B cell (primary cell): ENCODE measurements at regions not wholly inside any gene's neighbourhood (a gene's known extent, or its start where the extent isn't known, plus 50 kb on each side); places are given as distances from the start of the nearest gene placed in this dataset.

Source experiments
- ATAC-seq: fragments of 200-7000 bp; cut with Tn5 transposase; one replicate; pipeline ENCODE4 v1.10.0; 2021; ENCODE audit warnings: low read depth, mild to moderate bottlenecking, moderate number of reproducible peaks, moderate library complexity
- CTCF ChIA-PET: fragments of 350-600 bp; sonication (Branson Sonifier 250); formaldehyde crosslinking; loops from one replicate; lab custom pipeline; 2021; ENCODE audit warnings: antibody characterized with exemption, inconsistent platforms; lab: Charles Lee
- POLR2A ChIA-PET: fragments of 350-600 bp; sonication (Branson Sonifier 250); formaldehyde crosslinking; loops from one replicate; lab custom pipeline; 2021; ENCODE audit warnings: antibody characterized with exemption; lab: Charles Lee
- DNase-seq: peaks from one replicate; pipeline ENCODE4 v3.0.0; 2013
- H2AFZ ChIP-seq: 2 replicates; pipeline ENCODE4 v1.6.1; 2012; ENCODE audit warnings: mild to moderate bottlenecking, low read depth, low read length; ENCODE audit not compliant: insufficient read depth, poor library complexity, severe bottlenecking
- H3K27ac ChIP-seq, 2 donors: 1 replicate in 1 of 2; 2 replicates in 1 of 2; pipeline ENCODE4 v1.5.1; 2012 to 2013; ENCODE audit warnings: low read length in 2 of 2, mild to moderate bottlenecking in 2 of 2, moderate library complexity in 1 of 2
- H3K27me3 ChIP-seq, 4 experiments: fragments of 200-600 bp in 1 of 4; sonication (generic) in 1 of 4; replicated peaks in 1 of 4; 1 replicate in 2 of 4; 2 replicates in 2 of 4; pipeline versions ENCODE4 v1.6.1 to v1.7.0; 2013 to 2016; ENCODE audit warnings: low read length in 3 of 4, mild to moderate bottlenecking in 2 of 4, mixed read lengths in 1 of 4, moderate library complexity in 1 of 4; ENCODE audit not compliant: insufficient read depth in 4 of 4, control insufficient read depth in 3 of 4; ENCODE audit errors: control extremely low read depth in 1 of 4
- H3K36me3 ChIP-seq, 2 experiments: replicated peaks in 1 of 2; 1 replicate in 1 of 2; 2 replicates in 1 of 2; pipeline versions ENCODE4 v1.6.1 to v1.7.1; 2013; ENCODE audit warnings: low read length in 1 of 2; ENCODE audit not compliant: insufficient read depth in 2 of 2, control insufficient read depth in 1 of 2; ENCODE audit errors: control extremely low read depth in 1 of 2, extremely low read depth in 1 of 2
- H3K4me1 ChIP-seq, 2 donors: fragments of 200-600 bp in 1 of 2; sonication (generic) in 1 of 2; 1 replicate in 1 of 2; 2 replicates in 1 of 2; pipeline versions ENCODE4 v1.5.1 to v1.6.1; 2013 to 2017; ENCODE audit warnings: low read length in 2 of 2; ENCODE audit not compliant: control insufficient read depth in 2 of 2, insufficient read depth in 2 of 2
- H3K4me2 ChIP-seq: replicated peaks from 2 replicates; pipeline ENCODE3; 2012; ENCODE audit warnings: mild to moderate bottlenecking, low read depth, low read length; ENCODE audit not compliant: poor library complexity, severe bottlenecking
- H3K4me3 ChIP-seq, 5 experiments: fragments of 200-600 bp in 1 of 5; sonication (generic) in 1 of 5; 1 replicate in 3 of 5; 2 replicates in 2 of 5; pipeline versions ENCODE4 v1.5.1 to v1.7.0; 2011 to 2016; ENCODE audit warnings: low read length in 4 of 5, mild to moderate bottlenecking in 4 of 5, low read depth in 2 of 5, control low read depth in 1 of 5, moderate library complexity in 1 of 5; ENCODE audit not compliant: insufficient read depth in 1 of 5; ENCODE audit errors: control extremely low read depth in 1 of 5, extremely low read depth in 1 of 5
- H3K79me2 ChIP-seq: fragments of 200-600 bp; sonication (generic); one replicate; pipeline ENCODE4 v1.6.0; 2016; ENCODE audit warnings: low read length; ENCODE audit not compliant: control insufficient read depth, insufficient read depth
- H3K9ac ChIP-seq: fragments of 200-600 bp; sonication (generic); 2 replicates; pipeline ENCODE4 v1.6.1; 2017; ENCODE audit warnings: mild to moderate bottlenecking, low read length, moderate library complexity
- H3K9me3 ChIP-seq, 3 donors: one replicate each; pipeline versions ENCODE4 v1.6.1 to v1.7.1; 2013; ENCODE audit warnings: low read length in 2 of 3; ENCODE audit not compliant: control insufficient read depth in 2 of 3, insufficient read depth in 1 of 3; ENCODE audit errors: control extremely low read depth in 1 of 3
- H4K20me1 ChIP-seq: 2 replicates; pipeline ENCODE4 v1.6.0; 2012; ENCODE audit warnings: mild to moderate bottlenecking, low read length; ENCODE audit not compliant: insufficient read depth, control insufficient read depth, poor library complexity, severe bottlenecking
- H3K27ac Mint-ChIP-seq: one replicate; pipeline ENCODE4 v1.8.0; 2021; ENCODE audit warnings: mixed read lengths
- H3K27me3 Mint-ChIP-seq: one replicate; pipeline ENCODE4 v1.8.0; 2021; ENCODE audit warnings: mixed read lengths
- H3K4me1 Mint-ChIP-seq: one replicate; pipeline ENCODE4 v1.8.0; 2021; ENCODE audit warnings: mixed read lengths
- H3K4me3 Mint-ChIP-seq: one replicate; pipeline ENCODE4 v1.8.0; 2021; ENCODE audit warnings: mixed read lengths
- H3K9me3 Mint-ChIP-seq: one replicate; pipeline ENCODE4 v1.8.0; 2022; ENCODE audit warnings: mixed read lengths; ENCODE audit not compliant: insufficient read depth
- CTCF ChIP-seq: fragments of 200-600 bp; IDR thresholded peaks from one replicate; pipeline ENCODE4 v1.8.0; 2022; ENCODE audit warnings: antibody characterized with exemption, mild to moderate bottlenecking
- EZH2 ChIP-seq: IDR thresholded peaks from 2 replicates; pipeline ENCODE4 v1.6.1; 2012; ENCODE audit warnings: borderline replicate concordance, low read depth, mild to moderate bottlenecking, moderate library complexity, low read length; ENCODE audit not compliant: insufficient read depth, poor library complexity, severe bottlenecking
- WGBS: methylation state at CpG from one replicate; pipeline ENCODE4 v1.1.5; 2013; ENCODE audit warnings: missing lambda C conversion rate; ENCODE audit not compliant: insufficient coverage; 5-methylcytosine and 5-hydroxymethylcytosine counted together
- intact Hi-C: fragments of 100-400 bp; cut with micrococcal nuclease; formaldehyde crosslinking; loops from one replicate; pipeline ENCODE4 v1.10.0; 2022

- Histone ChIP-seq H2AFZ (no peak overlapping the region), H3K27me3 (no peaks in the 10 kb centered on the region), H3K4me3 (no peak overlapping the region), H3K9ac (no peak overlapping the region), H3K4me2 (no peak overlapping the region), H3K36me3 (no peaks in the 10 kb centered on the region), H3K27ac (no peak overlapping the region), H3K79me2 (no peaks in the 10 kb centered on the region), H3K9me3 (no peaks in the 10 kb centered on the region), H3K4me1 (no peaks in the 10 kb centered on the region), H4K20me1 (no peaks in the 10 kb centered on the region)
- DNase-seq (no peak), ATAC-seq (no peak)
- Mint-ChIP-seq H3K4me3 (no peak overlapping the region), H3K27me3 (peaks cover 4% of the 10 kb centered on the region), H3K27ac (no peak overlapping the region), H3K4me1 (no peaks in the 10 kb centered on the region), H3K9me3 (no peaks in the 10 kb centered on the region)
- POLR2A ChIA-PET: no interaction called here
- CTCF ChIA-PET: no interaction called here
- TF ChIP-seq CTCF (no peak), EZH2 (no peak)
- intact Hi-C loops: no loop called here
- no CpG with 5 or more reads among the region's 4 CpGs for WGBS
Observed at GRCh38 chr9:79507801-79508200, 64.0 kb upstream of the TLE4 start.

- no peaks in the 10 kb centered on the region for H3K27me3 ChIP-seq
- no peak overlapping the region for H3K4me3 Mint-ChIP-seq
- WGBS: no CpG with 5 or more reads among the region's 4 CpGs
Observed at GRCh38 chr9:79512251-79512650, 59.5 kb upstream of the TLE4 start.

More at GRCh38 chr9:79512251-79512650, 59.5 kb upstream of the TLE4 start:
- Histone ChIP-seq H3K79me2 (no peaks in the 10 kb centered on the region), H3K4me1 (no peaks in the 10 kb centered on the region), H3K9ac (no peak overlapping the region), H4K20me1 (no peaks in the 10 kb centered on the region), H2AFZ (no peak overlapping the region), H3K27ac (no peak overlapping the region), H3K4me2 (no peak overlapping the region), H3K36me3 (no peaks in the 10 kb centered on the region), H3K4me3 (no peak overlapping the region), H3K9me3 (no peaks in the 10 kb centered on the region)
- H3K27ac Mint-ChIP-seq: no peak overlapping the region
- POLR2A ChIA-PET: no interaction called here
- CTCF ChIA-PET: no interaction called here
- no peaks in the 10 kb centered on the region for H3K4me1 Mint-ChIP-seq
- no peak for DNase-seq
- intact Hi-C loops: no loop called here
- ATAC-seq: no peak
- H3K9me3 Mint-ChIP-seq: no peaks in the 10 kb centered on the region
- TF ChIP-seq EZH2 (no peak), CTCF (no peak)
- H3K27me3 Mint-ChIP-seq: peaks cover 7% of the 10 kb centered on the region
